Bronchial epithelial cell (primary cell): ENCODE measurements at regions not wholly inside any gene's neighbourhood (a gene's known extent, or its start where the extent isn't known, plus 50 kb on each side); places are given as distances from the start of the nearest gene placed in this dataset.
A peak's percentile ranks its signal among the peaks of the same experiment; 100 is the strongest.

ENCODE experiments used
- DNase-seq: peaks from one replicate; pipeline ENCODE4 v3.0.0-alpha.2; 2010; ENCODE audit warnings: low read depth
- FAIRE-seq: peaks from 2 replicates; lab custom pipeline; 2011; peaks lifted over from hg19 to GRCh38; lab: Jason Lieb, UNC
- H3K27me3 ChIP-seq: 2 replicates; pipeline ENCODE4 v1.5.1; 2011; ENCODE audit warnings: low read length; ENCODE audit not compliant: control insufficient read depth, insufficient read depth
- H3K36me3 ChIP-seq: 2 replicates; pipeline ENCODE4 v1.5.1; 2011; ENCODE audit warnings: low read length; ENCODE audit not compliant: control insufficient read depth, insufficient read depth
- H3K4me3 ChIP-seq: 2 replicates; pipeline ENCODE4 v1.5.1; 2011; ENCODE audit warnings: mild to moderate bottlenecking, low read depth, low read length, control low read depth
- TF ChIP-seq, protein P1 (sequence below): IDR thresholded peaks from 2 replicates; pipeline ENCODE4 v1.5.1; 2011; ENCODE audit warnings: mild to moderate bottlenecking, moderate library complexity, low read length, control low read depth, inconsistent platforms; ENCODE audit not compliant: insufficient read depth, severe bottlenecking

- FAIRE-seq: no peak
Measured at GRCh38 chr14:38143659-38144505, 63.8 kb upstream of the SSTR1 start.

GRCh38 chr14:38145142-38145541 lies 62.6 kb upstream of the SSTR1 start:
- DNase-seq (peak; percentile 90), FAIRE-seq (peak; percentile 79)
- H3K27me3 ChIP-seq: no peaks in the 10 kb centered on the region
- no peak overlapping the region for H3K4me3 ChIP-seq
- TF ChIP-seq, protein P1, sequence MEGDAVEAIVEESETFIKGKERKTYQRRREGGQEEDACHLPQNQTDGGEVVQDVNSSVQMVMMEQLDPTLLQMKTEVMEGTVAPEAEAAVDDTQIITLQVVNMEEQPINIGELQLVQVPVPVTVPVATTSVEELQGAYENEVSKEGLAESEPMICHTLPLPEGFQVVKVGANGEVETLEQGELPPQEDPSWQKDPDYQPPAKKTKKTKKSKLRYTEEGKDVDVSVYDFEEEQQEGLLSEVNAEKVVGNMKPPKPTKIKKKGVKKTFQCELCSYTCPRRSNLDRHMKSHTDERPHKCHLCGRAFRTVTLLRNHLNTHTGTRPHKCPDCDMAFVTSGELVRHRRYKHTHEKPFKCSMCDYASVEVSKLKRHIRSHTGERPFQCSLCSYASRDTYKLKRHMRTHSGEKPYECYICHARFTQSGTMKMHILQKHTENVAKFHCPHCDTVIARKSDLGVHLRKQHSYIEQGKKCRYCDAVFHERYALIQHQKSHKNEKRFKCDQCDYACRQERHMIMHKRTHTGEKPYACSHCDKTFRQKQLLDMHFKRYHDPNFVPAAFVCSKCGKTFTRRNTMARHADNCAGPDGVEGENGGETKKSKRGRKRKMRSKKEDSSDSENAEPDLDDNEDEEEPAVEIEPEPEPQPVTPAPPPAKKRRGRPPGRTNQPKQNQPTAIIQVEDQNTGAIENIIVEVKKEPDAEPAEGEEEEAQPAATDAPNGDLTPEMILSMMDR: no peak
- no peaks in the 10 kb centered on the region for H3K36me3 ChIP-seq

More at GRCh38 chr14:38143659-38144505, 63.8 kb upstream of the SSTR1 start:
- Histone ChIP-seq H3K27me3 (no peaks in the 10 kb centered on the region), H3K4me3 (no peak overlapping the region), H3K36me3 (no peaks in the 10 kb centered on the region)
- TF ChIP-seq, protein P1: no peak
- DNase-seq: peak; percentile 56

GRCh38 chr14:38150075-38150474 lies 57.6 kb upstream of the SSTR1 start:
- Histone ChIP-seq H3K36me3 (no peaks in the 10 kb centered on the region), H3K4me3 (no peak overlapping the region), H3K27me3 (no peaks in the 10 kb centered on the region)
- TF ChIP-seq, protein P1: no peak
- no peak for DNase-seq
- no peak for FAIRE-seq
